ENCODE measurements at regions not wholly inside any gene's neighbourhood (a gene's known extent, or its start where the extent isn't known, plus 50 kb on each side); places are given as distances from the start of the nearest gene placed in this dataset.
A peak's percentile ranks its signal among the peaks of the same experiment; 100 is the strongest.
"Not testable (repeated sequence)": the region's sequence is repeated elsewhere in the genome, so short reads cannot be mapped to it uniquely, and the experiment has no call there.

- H3K36me3 Mint-ChIP-seq = peaks cover 3% of the 10 kb centered on the region
- H3K27ac Mint-ChIP-seq = peak overlapping the region; percentile 83
- peaks cover 33% of the 10 kb centered on the region for H3K9me3 Mint-ChIP-seq
- TF ChIP-seq CTCF (IDR thresholded peaks at IDR 0.05; ENCODE audit: unreplicated experiment) = no peak
- no peak overlapping the region for H3K4me3 Mint-ChIP-seq
- no peaks in the 10 kb centered on the region for H3K27me3 Mint-ChIP-seq (ENCODE audit: low read depth)
- DNase-seq (ENCODE audit: low spot score in 2 of 2, unreplicated experiment in 2 of 2) = no peak
- peaks cover 5% of the 10 kb centered on the region for H3K4me1 Mint-ChIP-seq
Measured at GRCh38 chr5:112485934-112486355, 66.9 kb upstream of the EPB41L4A start.

DNA sequence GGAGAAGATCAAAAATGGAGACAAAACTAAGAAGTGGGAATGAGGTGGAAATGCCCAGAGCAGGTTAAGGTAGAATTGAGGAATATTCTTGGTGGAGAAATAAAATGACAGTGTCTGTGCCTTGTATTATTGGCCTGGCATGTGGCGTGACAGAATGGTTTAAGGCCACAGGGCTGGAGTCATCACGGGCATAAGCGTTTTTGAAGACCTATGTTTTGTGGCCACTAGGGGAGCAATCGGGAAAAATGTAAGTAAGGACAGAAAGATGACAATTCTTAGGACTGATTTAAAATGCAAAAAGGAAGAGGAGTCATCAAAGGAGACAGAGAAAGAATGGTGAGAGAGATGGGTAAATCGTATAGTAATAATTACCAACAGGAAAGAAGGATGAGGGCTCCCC lies 72.2 kb upstream of the EPB41L4A start:
- Mint-ChIP-seq H3K36me3 (peaks cover 3% of the 10 kb centered on the region), H3K27ac (no peak overlapping the region), H3K9me3 (peaks cover 20% of the 10 kb centered on the region), H3K27me3 (ENCODE audit: low read depth) (no peaks in the 10 kb centered on the region), H3K4me3 (no peak overlapping the region), H3K4me1 (peaks cover 8% of the 10 kb centered on the region)
- no peak for DNase-seq (ENCODE audit: low spot score in 2 of 2, unreplicated experiment in 2 of 2)
- peak; percentile 50 for TF ChIP-seq CTCF (IDR thresholded peaks at IDR 0.05; ENCODE audit: unreplicated experiment)

DNA sequence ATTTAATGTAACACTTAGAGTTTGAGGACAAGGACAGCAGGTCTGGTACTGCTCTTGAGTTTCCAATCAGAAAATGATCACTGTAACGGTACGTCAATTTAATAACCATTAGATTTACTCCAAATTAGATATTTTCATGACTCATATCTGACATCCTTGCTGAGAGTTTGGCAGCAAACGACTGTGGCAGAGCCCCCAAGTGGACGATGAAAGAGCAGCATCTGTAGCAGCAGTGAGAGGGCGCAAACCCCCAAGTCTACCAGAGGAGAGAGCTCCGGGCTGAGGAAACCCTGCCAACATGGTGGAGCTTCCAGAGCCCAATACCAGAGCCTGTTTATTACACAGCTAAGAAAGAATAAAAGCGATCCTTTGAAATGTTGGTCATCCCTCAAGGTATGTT lies 73.2 kb upstream of the EPB41L4A start:
- DNase-seq (ENCODE audit: low spot score in 2 of 2, unreplicated experiment in 2 of 2) = no peak
- Mint-ChIP-seq H3K27ac (no peak overlapping the region), H3K4me1 (peaks cover 8% of the 10 kb centered on the region), H3K9me3 (peaks cover 19% of the 10 kb centered on the region), H3K27me3 (ENCODE audit: low read depth) (no peaks in the 10 kb centered on the region), H3K4me3 (no peak overlapping the region), H3K36me3 (peaks cover 3% of the 10 kb centered on the region)
- peak; percentile 22 for TF ChIP-seq CTCF (IDR thresholded peaks at IDR 0.05; ENCODE audit: unreplicated experiment)

DNA sequence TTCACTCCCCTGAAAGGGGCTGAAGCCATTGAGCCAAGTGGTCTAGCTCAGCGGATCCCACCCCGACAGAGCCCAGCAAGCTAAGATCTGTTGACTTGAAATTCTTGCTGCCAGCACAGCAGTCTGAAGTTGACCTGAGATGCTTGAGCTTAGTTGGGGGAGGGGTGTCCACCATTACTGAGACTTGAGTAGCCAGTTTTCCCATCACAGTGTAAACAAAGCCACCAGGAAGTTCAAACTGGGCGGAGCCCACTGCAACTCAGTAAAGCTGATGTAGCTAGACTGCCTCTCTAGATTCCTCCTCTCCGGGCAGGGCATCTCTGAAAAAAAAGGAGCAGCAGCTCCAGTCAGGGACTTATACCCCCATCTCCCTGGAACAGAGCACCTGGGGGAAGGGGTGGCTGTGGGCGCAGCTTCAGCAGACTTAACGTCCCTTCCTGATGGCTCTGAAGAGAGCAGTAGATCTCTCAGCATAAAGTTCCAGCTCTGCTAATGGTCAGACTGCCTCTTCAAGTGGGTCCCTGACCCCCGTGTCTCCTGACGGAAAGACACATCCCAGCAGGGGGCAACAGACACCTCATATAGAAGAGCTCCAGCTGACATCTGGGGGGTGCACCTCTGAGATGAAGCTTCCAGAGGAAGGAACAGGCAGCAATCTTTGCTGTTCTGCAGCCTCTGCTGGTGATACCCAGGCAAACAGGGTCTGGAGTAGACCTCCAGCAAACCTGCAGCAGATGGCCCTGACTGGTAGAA lies 84.8 kb upstream of the EPB41L4A start:
- H3K4me3 Mint-ChIP-seq; H3K36me3 Mint-ChIP-seq; H3K27me3 Mint-ChIP-seq (ENCODE audit: low read depth); H3K4me1 Mint-ChIP-seq; H3K27ac Mint-ChIP-seq; DNase-seq (ENCODE audit: low spot score in 2 of 2, unreplicated experiment in 2 of 2): not testable (repeated sequence)
- peaks cover 36% of the 10 kb centered on the region for H3K9me3 Mint-ChIP-seq

- not testable (repeated sequence) for H3K27ac Mint-ChIP-seq; H3K36me3 Mint-ChIP-seq; H3K4me1 Mint-ChIP-seq; H3K27me3 Mint-ChIP-seq (ENCODE audit: low read depth); H3K4me3 Mint-ChIP-seq; DNase-seq (ENCODE audit: low spot score in 2 of 2, unreplicated experiment in 2 of 2)
- peaks cover 59% of the 10 kb centered on the region for H3K9me3 Mint-ChIP-seq
Measured at GRCh38 chr5:112509097-112509496, 90.0 kb upstream of the EPB41L4A start.

- H3K4me1 Mint-ChIP-seq = no peaks in the 10 kb centered on the region
- H3K27ac Mint-ChIP-seq = no peak overlapping the region
- DNase-seq (ENCODE audit: low spot score in 2 of 2, unreplicated experiment in 2 of 2) = no peak
- H3K4me3 Mint-ChIP-seq = no peak overlapping the region
- no peak for TF ChIP-seq CTCF (IDR thresholded peaks at IDR 0.05; ENCODE audit: unreplicated experiment)
- H3K9me3 Mint-ChIP-seq = peaks cover 40% of the 10 kb centered on the region
- H3K36me3 Mint-ChIP-seq = no peaks in the 10 kb centered on the region
- no peaks in the 10 kb centered on the region for H3K27me3 Mint-ChIP-seq (ENCODE audit: low read depth)
Measured at GRCh38 chr5:112511920-112512319, 92.8 kb upstream of the EPB41L4A start.

Measured in mesothelial cell of epicardium (in vitro differentiated cells).